GM21515 (cell line): ENCODE measurements at regions not wholly inside any gene's neighbourhood (a gene's known extent, or its start where the extent isn't known, plus 50 kb on each side); places are given as distances from the start of the nearest gene placed in this dataset.

Experiments used
- ATAC-seq: cut with Tn5 transposase; IDR thresholded peaks from one replicate; pipeline ENCODE4 v1.9.1; 2021; ENCODE audit not compliant: unreplicated experiment

DNA sequence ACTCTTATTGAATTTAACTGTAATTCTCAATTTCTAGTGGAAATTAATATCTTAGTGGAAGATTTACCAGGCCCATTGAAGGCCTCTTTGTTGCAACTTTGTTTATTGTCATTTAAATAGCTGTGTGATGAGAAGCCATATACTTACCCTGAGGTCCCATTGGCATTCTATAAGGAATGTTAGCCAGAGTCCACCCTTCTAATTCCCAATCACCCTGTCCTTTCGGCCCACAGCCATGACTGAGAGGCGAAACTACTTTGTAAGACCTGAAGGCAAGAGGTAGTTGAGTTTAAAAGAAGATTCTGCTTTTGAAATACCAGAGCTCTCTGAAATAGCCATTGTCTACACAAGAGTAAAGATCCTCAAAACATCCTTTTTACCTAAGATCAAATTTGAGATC is 290.5 kb upstream of the RARB start:
- ATAC-seq = no peak

- no peak for ATAC-seq
Measured at GRCh38 chr3:25139267-25139666, 288.8 kb upstream of the RARB start.

DNA sequence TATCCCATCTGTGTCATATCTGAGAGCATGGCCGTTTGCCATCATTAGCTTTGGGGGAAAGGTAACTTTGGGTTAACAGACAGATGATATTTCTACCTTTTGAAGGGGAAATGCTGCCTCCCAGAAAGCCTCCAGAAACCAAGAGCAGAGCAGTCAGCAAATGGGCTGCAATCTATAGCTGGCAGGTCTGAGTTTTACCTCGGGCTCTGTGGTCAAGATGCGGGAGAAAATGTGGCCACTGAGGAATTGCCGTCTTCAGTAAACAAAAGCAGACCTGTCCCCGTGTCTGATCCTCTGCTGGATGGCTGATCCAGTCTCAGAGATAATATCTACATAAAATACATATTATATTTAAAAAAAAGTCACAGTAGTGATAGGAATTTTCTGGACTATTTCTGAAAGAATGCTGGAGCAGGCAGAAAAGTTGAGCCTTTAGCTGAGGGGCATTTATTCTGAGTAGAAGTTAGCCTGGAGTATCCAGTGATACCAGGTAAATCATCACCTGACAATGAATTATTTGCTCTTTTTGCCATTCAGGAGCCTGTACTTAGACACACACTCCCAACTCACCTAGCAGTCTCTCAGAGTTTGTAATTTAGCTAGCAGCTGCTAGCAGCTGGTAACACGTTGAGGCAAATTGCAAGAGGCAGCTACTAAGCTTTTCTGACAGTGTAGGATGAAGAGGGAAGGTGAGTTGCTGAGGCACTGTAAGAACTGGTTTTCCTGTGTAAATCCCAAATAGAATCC is 285.3 kb upstream of the RARB start:
- ATAC-seq = no peak

DNA sequence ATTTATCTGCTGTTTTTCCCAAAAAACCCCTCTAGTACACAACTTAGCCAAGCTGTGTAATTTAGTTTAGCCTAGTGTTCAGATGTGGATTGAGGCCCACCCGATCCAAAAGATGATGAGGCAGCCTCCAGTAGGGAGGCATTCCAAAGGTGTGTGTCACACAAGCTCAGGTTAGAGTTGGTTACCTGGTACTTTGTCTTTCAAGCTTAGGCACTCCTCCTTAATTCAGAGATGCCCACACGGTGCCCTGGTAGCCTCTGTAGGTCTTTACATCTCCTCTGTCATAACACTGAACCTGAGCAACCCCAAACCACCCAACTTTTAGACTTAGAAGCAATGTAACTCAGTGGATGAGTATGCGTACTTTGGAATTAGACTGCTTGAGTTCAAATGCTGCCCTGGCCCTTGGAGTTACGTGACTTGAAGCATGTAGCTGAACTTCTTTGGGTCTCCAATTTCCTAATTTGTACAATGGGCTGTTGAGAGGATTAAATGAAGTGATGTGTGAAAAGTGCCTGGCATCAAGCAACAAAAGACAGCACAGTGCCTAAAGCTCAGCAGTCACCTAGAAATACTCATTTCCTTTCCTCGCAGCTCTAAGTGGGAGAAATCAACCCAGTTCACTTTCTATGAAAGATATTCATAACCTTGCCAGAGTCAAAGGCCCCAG is 284.6 kb upstream of the RARB start:
- no peak for ATAC-seq

DNA sequence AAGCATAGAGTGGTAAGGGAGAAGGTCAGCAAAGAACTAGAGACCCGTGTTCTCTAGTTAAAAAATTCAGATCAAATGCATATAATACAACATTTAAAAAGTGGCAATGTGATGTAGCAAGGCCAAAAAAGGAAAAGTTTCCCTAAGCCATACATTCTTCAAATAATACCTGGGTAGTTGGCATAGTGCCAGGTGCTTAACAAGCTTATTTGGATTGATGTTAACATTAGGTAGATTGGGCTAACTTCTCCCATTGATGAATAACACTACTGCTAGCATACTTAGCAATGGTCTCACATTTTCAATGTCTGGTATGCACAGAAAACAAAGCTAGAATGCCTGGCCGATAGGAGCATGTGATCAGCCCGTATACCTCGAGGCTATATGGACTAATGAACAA is 283.6 kb upstream of the RARB start:
- no peak for ATAC-seq

GRCh38 chr3:25145176-25145575 is 282.9 kb upstream of the RARB start:
- ATAC-seq = no peak

- no peak for ATAC-seq
Measured at GRCh38 chr3:25150199-25150598, 277.9 kb upstream of the RARB start.

- ATAC-seq = no peak
Measured at GRCh38 chr3:25151281-25151902, 276.7 kb upstream of the RARB start.

DNA sequence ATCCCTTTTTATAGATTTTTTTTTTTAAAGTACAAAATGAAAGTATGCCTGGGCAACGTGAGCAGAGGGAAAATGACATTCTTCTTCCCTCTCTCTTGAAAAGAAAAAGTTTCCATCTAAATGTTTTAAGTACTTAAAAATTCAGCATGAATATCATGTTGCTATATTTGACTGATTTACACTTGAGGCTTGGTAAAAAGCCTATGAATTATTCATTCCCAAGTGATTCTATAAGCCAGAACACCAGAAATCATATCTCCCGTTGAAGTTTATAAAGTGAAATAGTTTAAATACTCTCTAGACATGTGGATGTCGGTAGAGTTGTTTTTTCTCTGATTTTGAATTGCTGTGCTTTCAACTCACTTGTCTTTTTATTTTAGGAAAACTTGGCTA is 276.2 kb upstream of the RARB start:
- no peak for ATAC-seq

- ATAC-seq = no peak
Measured at GRCh38 chr3:25153136-25153535, 274.9 kb upstream of the RARB start.

- no peak for ATAC-seq
Measured at GRCh38 chr3:25153561-25153960, 274.5 kb upstream of the RARB start.

- ATAC-seq = no peak
Measured at GRCh38 chr3:25155652-25156471, 272.2 kb upstream of the RARB start.

DNA sequence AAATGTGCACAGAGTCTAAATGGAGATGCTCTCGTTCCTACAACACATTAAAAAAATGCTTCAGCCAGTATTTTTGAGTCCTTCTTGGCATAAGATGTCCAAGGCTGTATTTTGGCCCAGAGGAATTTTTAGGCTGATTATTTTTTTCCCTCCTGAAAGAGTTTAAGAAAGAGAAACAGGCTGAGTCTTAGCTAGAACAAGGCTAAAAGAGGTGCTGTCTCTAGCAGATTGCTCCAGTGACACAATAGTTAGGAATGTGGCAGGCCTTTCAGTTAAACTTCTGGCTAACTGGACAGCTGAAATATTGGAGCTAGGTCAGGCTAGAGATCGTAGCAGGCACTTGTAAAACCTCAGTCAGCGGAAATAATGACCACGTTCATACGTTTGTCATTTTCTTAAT is 271.4 kb upstream of the RARB start:
- no peak for ATAC-seq

DNA sequence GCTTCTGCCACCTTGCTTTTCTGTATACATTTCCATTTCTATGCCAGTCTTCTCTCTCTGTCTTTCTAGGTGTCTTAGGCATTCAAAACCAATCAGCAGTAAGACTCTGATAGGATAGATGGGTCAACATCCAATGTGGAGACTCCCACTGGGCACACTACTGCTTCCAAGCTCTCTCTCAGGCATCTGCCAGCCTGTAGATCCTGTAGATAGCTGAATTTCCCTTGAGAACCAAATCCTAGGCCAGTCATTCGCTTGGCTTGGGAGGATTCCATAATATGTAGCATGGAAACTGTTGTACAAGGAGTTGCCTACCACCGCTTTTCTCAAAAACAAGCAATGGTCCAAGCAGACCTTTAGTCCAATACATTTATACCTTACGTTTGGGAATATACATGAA is 262.8 kb upstream of the RARB start:
- ATAC-seq = no peak

DNA sequence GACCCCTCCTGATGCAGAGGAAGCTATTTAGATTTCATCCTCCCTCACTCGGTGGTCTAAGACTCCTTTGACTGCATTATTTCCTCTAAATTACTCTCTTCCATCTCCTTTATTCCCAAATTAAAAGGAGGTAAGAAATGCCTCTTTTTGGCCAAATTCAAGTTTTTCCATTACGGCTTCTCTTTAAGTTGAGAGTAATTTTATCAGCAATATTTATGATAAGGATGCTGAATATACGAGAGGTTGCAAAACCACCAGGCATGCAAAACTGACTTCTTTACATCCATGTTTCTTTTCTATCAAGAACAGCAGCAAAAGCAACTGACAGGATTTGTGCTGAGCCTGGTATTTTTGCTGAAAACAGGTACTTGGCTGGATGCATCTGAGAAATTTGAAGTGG is 262.0 kb upstream of the RARB start:
- ATAC-seq = no peak

GRCh38 chr3:25169151-25169550 is 258.9 kb upstream of the RARB start:
- no peak for ATAC-seq

GRCh38 chr3:25170021-25170420 is 258.0 kb upstream of the RARB start:
- no peak for ATAC-seq

DNA sequence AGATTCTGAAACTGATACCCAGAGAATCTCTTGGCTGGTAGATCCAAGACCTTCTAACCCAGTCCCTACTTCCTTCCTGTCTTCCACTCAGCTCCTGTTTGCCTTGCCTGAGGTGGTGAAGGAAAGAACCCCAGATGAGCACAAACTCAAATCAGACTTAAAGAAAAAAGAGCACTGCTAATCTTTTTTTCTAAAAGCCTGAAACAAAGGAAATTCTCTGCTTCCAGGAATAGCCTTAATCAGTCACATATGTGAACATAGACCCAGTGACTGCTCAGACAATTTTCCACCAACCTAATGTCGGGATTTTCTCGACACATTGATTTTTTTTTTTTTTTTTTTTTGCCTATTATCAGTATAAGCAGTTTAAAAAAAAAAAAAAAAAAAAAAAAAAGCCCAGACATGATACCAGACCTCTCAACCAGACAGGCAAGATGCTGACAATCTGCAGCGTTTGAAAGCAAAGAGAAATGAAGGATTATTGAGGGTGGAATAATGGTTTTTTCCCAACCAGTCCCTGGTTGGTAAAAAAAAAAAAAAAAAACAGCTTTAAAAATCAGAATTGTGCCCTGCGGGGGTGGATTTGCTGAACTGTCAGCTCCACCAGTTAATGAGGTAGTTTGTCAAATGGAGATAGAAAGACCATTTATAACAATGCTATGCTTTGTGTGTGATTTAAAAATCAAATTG is 256.8 kb upstream of the RARB start:
- no peak for ATAC-seq

- no peak for ATAC-seq
Measured at GRCh38 chr3:25171897-25172296, 256.2 kb upstream of the RARB start.

GRCh38 chr3:25173606-25174005 is 254.5 kb upstream of the RARB start:
- ATAC-seq = no peak

GRCh38 chr3:25174251-25174650 is 253.8 kb upstream of the RARB start:
- no peak for ATAC-seq
